ENCODE measurements at regions not wholly inside any gene's neighbourhood (a gene's known extent, or its start where the extent isn't known, plus 50 kb on each side); places are given as distances from the start of the nearest gene placed in this dataset.

- no peak for TF ChIP-seq NANOG (IDR thresholded peaks at IDR 0.05; ENCODE audit: borderline replicate concordance)
- TF ChIP-seq EZH2 (IDR thresholded peaks at IDR 0.05; ENCODE audit: low read depth, unreplicated experiment): no peak
- TF ChIP-seq, protein P1, sequence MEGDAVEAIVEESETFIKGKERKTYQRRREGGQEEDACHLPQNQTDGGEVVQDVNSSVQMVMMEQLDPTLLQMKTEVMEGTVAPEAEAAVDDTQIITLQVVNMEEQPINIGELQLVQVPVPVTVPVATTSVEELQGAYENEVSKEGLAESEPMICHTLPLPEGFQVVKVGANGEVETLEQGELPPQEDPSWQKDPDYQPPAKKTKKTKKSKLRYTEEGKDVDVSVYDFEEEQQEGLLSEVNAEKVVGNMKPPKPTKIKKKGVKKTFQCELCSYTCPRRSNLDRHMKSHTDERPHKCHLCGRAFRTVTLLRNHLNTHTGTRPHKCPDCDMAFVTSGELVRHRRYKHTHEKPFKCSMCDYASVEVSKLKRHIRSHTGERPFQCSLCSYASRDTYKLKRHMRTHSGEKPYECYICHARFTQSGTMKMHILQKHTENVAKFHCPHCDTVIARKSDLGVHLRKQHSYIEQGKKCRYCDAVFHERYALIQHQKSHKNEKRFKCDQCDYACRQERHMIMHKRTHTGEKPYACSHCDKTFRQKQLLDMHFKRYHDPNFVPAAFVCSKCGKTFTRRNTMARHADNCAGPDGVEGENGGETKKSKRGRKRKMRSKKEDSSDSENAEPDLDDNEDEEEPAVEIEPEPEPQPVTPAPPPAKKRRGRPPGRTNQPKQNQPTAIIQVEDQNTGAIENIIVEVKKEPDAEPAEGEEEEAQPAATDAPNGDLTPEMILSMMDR (conservative IDR thresholded peaks at IDR 0.05; ENCODE audit: low read depth in 2 of 2): no peak
- TF ChIP-seq POLR2AphosphoS5 (IDR thresholded peaks at IDR 0.05; ENCODE audit: low read depth): no peak
- no peak for TF ChIP-seq REST (IDR thresholded peaks at IDR 0.05; ENCODE audit: unreplicated experiment)
- TF ChIP-seq EZH2phosphoT487 (IDR thresholded peaks at IDR 0.05; ENCODE audit: unreplicated experiment): no peak
- no peak for TF ChIP-seq ZNF114 (CRISPR knock-in tag; IDR thresholded peaks at IDR 0.05)
- TF ChIP-seq ETS1 (IDR thresholded peaks at IDR 0.05): no peak
- TF ChIP-seq JUNB (IDR thresholded peaks at IDR 0.05; ENCODE audit: unreplicated experiment): no peak
- TF ChIP-seq CREB1 (CRISPR knock-in tag; IDR thresholded peaks at IDR 0.05; ENCODE audit: low read depth): no peak
- TF ChIP-seq STAT1 (IDR thresholded peaks at IDR 0.05; ENCODE audit: unreplicated experiment): no peak
- no peak for TF ChIP-seq ZNF331 (CRISPR knock-in tag; IDR thresholded peaks at IDR 0.05; ENCODE audit: low read depth)
- no peak for TF ChIP-seq ZNF462 (CRISPR knock-in tag; IDR thresholded peaks at IDR 0.05)
Measured at GRCh38 chr11:87976009-87976408, 199.2 kb downstream of the RAB38 start.

Data from GM23338 (cell line).